Heart left ventricle (tissue), 16 donors: ENCODE measurements at regions not wholly inside any gene's neighbourhood (a gene's known extent, or its start where the extent isn't known, plus 50 kb on each side); places are given as distances from the start of the nearest gene placed in this dataset.

ENCODE experiments used
- ATAC-seq, 4 donors: fragments of 200-7000 bp; cut with Tn5 transposase; one replicate each; pipeline ENCODE4 v1.9.1; 2020 to 2022; ENCODE audit warnings: moderate library complexity in 4 of 4, mild to moderate bottlenecking in 3 of 4, moderate number of reproducible peaks in 1 of 4
- DNase-seq, 5 donors: peaks; one replicate each; pipeline ENCODE4 v3.0.0-alpha.2; 2020
- H3K27ac ChIP-seq, 12 donors: fragments of 200-600 bp; sonication (generic) in 4 of 12; one replicate each; pipeline versions ENCODE4 v1.5.0 to v1.8.0; 2016 to 2022; ENCODE audit warnings: mild to moderate bottlenecking in 2 of 12
- H3K27me3 ChIP-seq, 9 donors: fragments of 200-600 bp; sonication (generic) in 2 of 9; one replicate each; pipeline versions ENCODE4 v1.5.1 to v1.8.0; 2016 to 2022; ENCODE audit warnings: mild to moderate bottlenecking in 3 of 9
- H3K36me3 ChIP-seq, 9 donors: fragments of 200-600 bp; sonication (generic) in 2 of 9; one replicate each; pipeline versions ENCODE4 v1.5.0 to v1.8.0; 2018 to 2022; ENCODE audit warnings: mild to moderate bottlenecking in 2 of 9
- H3K4me1 ChIP-seq, 12 donors: fragments of 200-600 bp; sonication (generic) in 4 of 12; one replicate each; pipeline versions ENCODE4 v1.5.0 to v1.8.0; 2016 to 2022; ENCODE audit warnings: mild to moderate bottlenecking in 3 of 12
- H3K4me3 ChIP-seq, 12 donors: fragments of 200-600 bp; sonication (generic) in 4 of 12; one replicate each; pipeline versions ENCODE4 v1.5.0 to v1.8.0; 2017 to 2022; ENCODE audit warnings: mild to moderate bottlenecking in 9 of 12, moderate library complexity in 4 of 12
- H3K9me3 ChIP-seq, 12 donors: fragments of 200-600 bp; sonication (generic) in 4 of 12; one replicate each; pipeline versions ENCODE4 v1.5.0 to v1.8.0; 2016 to 2022; ENCODE audit warnings: mild to moderate bottlenecking in 1 of 12
- POLR2A ChIP-seq, 2 donors: fragments of 450-650 bp; IDR thresholded peaks; one replicate each; pipeline ENCODE4 v1.6.1; 2017; ENCODE audit warnings: antibody characterized with exemption in 2 of 2, mild to moderate bottlenecking in 2 of 2, moderate library complexity in 2 of 2
- WGBS, 4 donors: extraction: QIAGEN DNeasy Blood & Tissue Kit in 2 of 4; methylation state at CpG; one replicate each; pipeline versions ENCODE4 v1.1.5 to v1.1.7; 2013 to 2018; 5-methylcytosine and 5-hydroxymethylcytosine counted together
- intact Hi-C, 10 donors: fragments of 100-400 bp; cut with DNase I; formaldehyde crosslinking; loops; one replicate each; pipeline versions ENCODE4 v1.11.1 to v1.14.2; 2022
- TF ChIP-seq, protein P1 (sequence below), 12 donors: fragments of 200-600 bp; sonication (generic) in 4 of 12; IDR thresholded peaks; one replicate each; pipeline versions ENCODE4 v1.5.0 to v1.8.0; 2018 to 2022; ENCODE audit warnings: antibody characterized with exemption in 12 of 12, mild to moderate bottlenecking in 5 of 12
- donor health status: ischemic (EF 13 %, LVEDD 7.1; RV severe dilation, severe dysfunction).
- donor health status: healthy with polysubstance abuse.
- donor health status: DM: no; HTN: yes; CAD: no.
- donor health status: DM: no; HTN: no; CAD: no.
- donor health status: ischemic (EF 25% LVEDD 6.9; RV normal size, moderate dysfunction).
- donor health status: ischemic (EF 25% LVEDD 5.7; RV mildly dilated, moderate dysfunction).
- donor health status: healthy.
- donor health status: DM: yes; HTN: yes; CAD: no.
- donor health status: ischemic (EF 35%, LVEDD 5.7; RV mildly dilated, moderate dysfunction).
- donor health status: nonischemic (EF 11% LVEDD 7.7; RV severe dilation, severe dysfunction).
- donor health status: DM: yes; HTN: yes; CAD: no.
- donor health status: PGD.
- donor health status: ischemic (EF 29% LVEDD 5.4; RV normal size, mild dysfunction).
- donor health status: nonischemic (EF 23%, LVEDD 6.1; RV moderate dilation, normal function).

DNA sequence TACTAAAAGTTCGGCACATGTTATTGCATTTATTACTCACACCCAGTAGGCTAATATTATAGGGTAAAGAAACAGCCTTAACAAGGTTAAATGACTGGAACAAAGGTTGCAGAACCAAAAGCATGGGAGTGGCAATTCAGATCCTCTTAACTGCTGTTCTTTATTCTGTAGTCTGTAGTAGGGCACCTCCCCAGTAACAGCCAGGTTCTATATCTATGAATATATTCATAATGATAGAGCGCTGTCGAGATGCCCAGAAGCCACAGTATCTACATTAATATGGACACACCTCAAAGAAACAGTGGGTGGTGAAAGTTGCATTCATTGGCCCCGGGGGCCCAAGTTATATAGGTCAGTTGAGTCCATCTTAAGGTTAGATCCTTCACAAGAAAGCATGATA, 340.9 kb upstream of the THRB start:
- Histone ChIP-seq H3K27ac (no peak overlapping the region), H3K4me3 (no peak overlapping the region), H3K27me3 (peaks cover 0 to 8% (median 0%) of the 10 kb centered on the region in 9 donors), H3K9me3 (no peaks in the 10 kb centered on the region), H3K36me3 (no peaks in the 10 kb centered on the region), H3K4me1 (peaks cover 0 to under 1% (median 0%) of the 10 kb centered on the region in 12 donors)
- DNase-seq (no peak), ATAC-seq (no peak)
- TF ChIP-seq, protein P1, sequence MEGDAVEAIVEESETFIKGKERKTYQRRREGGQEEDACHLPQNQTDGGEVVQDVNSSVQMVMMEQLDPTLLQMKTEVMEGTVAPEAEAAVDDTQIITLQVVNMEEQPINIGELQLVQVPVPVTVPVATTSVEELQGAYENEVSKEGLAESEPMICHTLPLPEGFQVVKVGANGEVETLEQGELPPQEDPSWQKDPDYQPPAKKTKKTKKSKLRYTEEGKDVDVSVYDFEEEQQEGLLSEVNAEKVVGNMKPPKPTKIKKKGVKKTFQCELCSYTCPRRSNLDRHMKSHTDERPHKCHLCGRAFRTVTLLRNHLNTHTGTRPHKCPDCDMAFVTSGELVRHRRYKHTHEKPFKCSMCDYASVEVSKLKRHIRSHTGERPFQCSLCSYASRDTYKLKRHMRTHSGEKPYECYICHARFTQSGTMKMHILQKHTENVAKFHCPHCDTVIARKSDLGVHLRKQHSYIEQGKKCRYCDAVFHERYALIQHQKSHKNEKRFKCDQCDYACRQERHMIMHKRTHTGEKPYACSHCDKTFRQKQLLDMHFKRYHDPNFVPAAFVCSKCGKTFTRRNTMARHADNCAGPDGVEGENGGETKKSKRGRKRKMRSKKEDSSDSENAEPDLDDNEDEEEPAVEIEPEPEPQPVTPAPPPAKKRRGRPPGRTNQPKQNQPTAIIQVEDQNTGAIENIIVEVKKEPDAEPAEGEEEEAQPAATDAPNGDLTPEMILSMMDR (IDR thresholded peaks at IDR 0.05), result no peak
- TF ChIP-seq POLR2A (IDR thresholded peaks at IDR 0.05), result no peak
- WGBS, 4 donors, result 89 to 90% (median 89%) methylated on average over 4 of the region's 4 CpGs
- intact Hi-C loops, result no loop called here

DNA sequence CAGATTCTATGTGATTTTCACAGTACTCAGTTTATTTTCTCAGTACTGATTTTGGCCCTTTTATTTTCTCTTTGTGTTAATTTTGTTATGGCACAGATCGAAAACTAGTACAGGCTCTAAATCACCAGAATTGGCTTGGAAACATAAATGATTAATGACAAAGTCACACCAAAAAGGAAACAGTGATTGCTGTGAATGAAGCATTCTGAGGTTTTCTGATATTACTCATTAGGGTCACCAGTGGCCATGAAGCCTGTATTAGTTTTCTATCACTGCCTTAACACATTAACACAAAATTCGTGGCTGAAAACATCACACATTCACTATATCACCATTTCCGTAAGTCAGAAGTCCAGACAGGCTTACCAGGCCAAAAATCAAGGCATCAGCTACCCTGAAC, 343.0 kb upstream of the THRB start:
- 75 to 88% (median 84%) methylated on average over 3 of the region's 3 CpGs for WGBS, 4 donors
- intact Hi-C loops, result no loop called here
- Histone ChIP-seq H3K4me3 (no peak overlapping the region), H3K4me1 (no peaks in the 10 kb centered on the region), H3K9me3 (no peaks in the 10 kb centered on the region), H3K27me3 (peaks cover 0 to 7% (median 0%) of the 10 kb centered on the region in 9 donors), H3K36me3 (no peaks in the 10 kb centered on the region), H3K27ac (no peak overlapping the region)
- ATAC-seq (no peak), DNase-seq (no peak)
- TF ChIP-seq, protein P1 (IDR thresholded peaks at IDR 0.05), result no peak
- TF ChIP-seq POLR2A (IDR thresholded peaks at IDR 0.05), result no peak

DNA sequence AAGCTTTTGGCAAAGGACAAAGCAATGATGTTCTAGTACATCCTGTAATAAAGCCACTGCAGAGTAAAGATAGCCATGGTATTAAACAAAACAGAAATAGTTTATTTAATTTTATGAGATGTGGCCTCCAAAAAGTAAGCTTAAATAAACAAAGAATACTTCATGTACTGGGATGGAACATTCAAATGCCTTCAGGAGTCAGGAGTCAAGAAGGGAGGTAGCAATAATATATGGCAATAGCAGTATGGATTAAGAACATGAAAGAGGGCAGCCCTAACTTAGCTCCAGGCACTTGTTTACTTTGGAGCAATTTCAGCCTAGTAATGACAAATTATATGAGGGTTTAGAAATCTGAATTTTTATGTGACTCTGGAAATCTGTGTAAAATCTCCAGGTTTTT, 343.9 kb upstream of the THRB start:
- DNase-seq (no peak), ATAC-seq (no peak)
- H3K27me3 ChIP-seq, result peaks cover 0 to 7% (median 0%) of the 10 kb centered on the region in 9 donors
- no peaks in the 10 kb centered on the region for H3K4me1 ChIP-seq
- no peak overlapping the region for H3K4me3 ChIP-seq
- TF ChIP-seq, protein P1 (IDR thresholded peaks at IDR 0.05), result no peak
- no peak for TF ChIP-seq POLR2A (IDR thresholded peaks at IDR 0.05)
- no peaks in the 10 kb centered on the region for H3K36me3 ChIP-seq
- H3K9me3 ChIP-seq, result no peaks in the 10 kb centered on the region
- H3K27ac ChIP-seq, result no peak overlapping the region
- intact Hi-C loops, result no loop called here

DNA sequence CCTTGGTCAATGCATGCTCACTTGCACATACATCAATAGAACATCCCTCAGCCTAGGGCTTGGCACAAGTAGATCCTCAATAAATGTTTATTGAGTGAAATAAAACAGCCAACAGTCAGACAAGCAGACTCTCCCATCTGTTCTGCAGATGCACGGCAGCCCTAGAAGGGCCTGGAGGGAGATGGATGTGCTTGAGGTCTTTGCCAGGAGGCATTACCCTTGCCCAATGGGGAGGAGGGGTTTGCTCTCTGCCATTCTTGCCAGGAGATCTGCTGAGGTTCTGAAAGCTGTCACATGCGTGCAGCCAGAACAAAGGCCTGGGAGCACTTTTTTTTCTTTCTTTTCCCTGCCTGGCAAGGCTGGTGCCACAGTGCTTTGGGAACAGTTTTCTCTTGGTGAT, 349.3 kb upstream of the THRB start:
- Histone ChIP-seq H3K27me3 (peaks cover 0 to 7% (median 0%) of the 10 kb centered on the region in 9 donors), H3K4me1 (no peaks in the 10 kb centered on the region), H3K9me3 (no peaks in the 10 kb centered on the region), H3K36me3 (no peaks in the 10 kb centered on the region), H3K4me3 (no peak overlapping the region), H3K27ac (no peak overlapping the region)
- no peak for DNase-seq
- intact Hi-C loops, result no loop called here
- no peak for ATAC-seq
- WGBS, 4 donors, result 71 to 78% (median 72%) methylated on average over 2 of the region's 2 CpGs
- TF ChIP-seq, protein P1 (IDR thresholded peaks at IDR 0.05), result no peak
- TF ChIP-seq POLR2A (IDR thresholded peaks at IDR 0.05), result no peak
